HepG2 (cell line): ENCODE measurements at regions not wholly inside any gene's neighbourhood (a gene's known extent, or its start where the extent isn't known, plus 50 kb on each side); places are given as distances from the start of the nearest gene placed in this dataset.

Experiments
- ATAC-seq: fragments of 200-7000 bp; cut with Tn5 transposase; 3 replicates; pipeline ENCODE4 v1.9.1; 2020; ENCODE audit warnings: mild to moderate bottlenecking, moderate library complexity
- BruUV-seq: library from RNA; stranded (reverse); fragments of 400-500 nt; replicated peaks from 2 replicates; lab custom pipeline; 2021; lab: Mats Ljungman, UMichigan
- CTCF ChIA-PET: fragments of 300-600 bp; formaldehyde crosslinking; extraction: SDS; loops from one replicate; lab custom pipeline; 2021; ENCODE audit warnings: low total read pairs, inconsistent platforms, low intra/inter-chr PET ratio; lab: Yijun Ruan, JAX
- POLR2A ChIA-PET: fragments of 350-600 bp; sonication (Branson Sonifier 250); formaldehyde crosslinking; loops from one replicate; lab custom pipeline; 2020; ENCODE audit warnings: antibody characterized with exemption, inconsistent platforms; lab: Yijun Ruan, JAX
- DNase-seq: peaks from one replicate; pipeline ENCODE4 v3.0.0-alpha.2; 2015; ENCODE audit warnings: low spot score
- FAIRE-seq: peaks from 3 replicates; lab custom pipeline; 2011; peaks lifted over from hg19 to GRCh38; lab: Jason Lieb, UNC
- H2AFZ ChIP-seq: one replicate; pipeline ENCODE4 v1.6.1; 2011; ENCODE audit warnings: low read length, inconsistent platforms
- H3K27ac ChIP-seq: fragments of 300-600 bp; 3 replicates; pipeline ENCODE4 v1.8.0; 2011; ENCODE audit warnings: mixed run types, mild to moderate bottlenecking, mixed read lengths, low read length, inconsistent platforms; ENCODE audit not compliant: insufficient read depth; ENCODE audit errors: extremely low read length
- H3K27me3 ChIP-seq, 2 experiments: fragments of 200-600 bp in 1 of 2; 2 replicates in 1 of 2; 3 replicates in 1 of 2; pipeline versions ENCODE4 v1.6.0 to v1.8.0; 2011; ENCODE audit warnings: low read length in 2 of 2, mild to moderate bottlenecking in 2 of 2, moderate library complexity in 2 of 2, inconsistent platforms in 1 of 2; ENCODE audit not compliant: insufficient read depth in 2 of 2, control insufficient read depth in 1 of 2
- H3K36me3 ChIP-seq, 2 experiments: fragments of 200-600 bp in 1 of 2; replicated peaks in 1 of 2; 2 replicates in 1 of 2; 3 replicates in 1 of 2; pipeline versions ENCODE4 v1.5.1 to v1.8.0; 2011; ENCODE audit warnings: low read length in 2 of 2, inconsistent platforms in 1 of 2; ENCODE audit not compliant: insufficient read depth in 2 of 2, control insufficient read depth in 1 of 2
- H3K4me1 ChIP-seq: 2 replicates; pipeline ENCODE4 v1.5.1; 2012; ENCODE audit warnings: low read length, inconsistent platforms; ENCODE audit not compliant: insufficient read depth
- H3K4me2 ChIP-seq: 2 replicates; pipeline ENCODE4 v1.6.0; 2011; ENCODE audit warnings: low read depth, low read length, inconsistent platforms
- H3K4me3 ChIP-seq, 3 experiments: fragments of 200-600 bp in 1 of 3; sonication (generic), shearing (Covaris generic) in 1 of 3; replicated peaks in 1 of 3; 2 replicates each; pipeline ENCODE4 v1.5.1; 2011 to 2016; ENCODE audit warnings: low read length in 3 of 3, inconsistent platforms in 2 of 3, low read depth in 2 of 3, mild to moderate bottlenecking in 2 of 3, control low read depth in 1 of 3, mixed read lengths in 1 of 3; ENCODE audit not compliant: insufficient read depth in 1 of 3
- H3K79me2 ChIP-seq: one replicate; pipeline ENCODE4 v1.6.1; 2011; ENCODE audit warnings: low read length, inconsistent platforms; ENCODE audit not compliant: insufficient read depth
- H3K9ac ChIP-seq: 2 replicates; pipeline ENCODE4 v1.6.0; 2011; ENCODE audit warnings: mild to moderate bottlenecking, low read depth, low read length, inconsistent platforms; ENCODE audit not compliant: insufficient read depth
- H3K9me3 ChIP-seq: 2 replicates; pipeline ENCODE4 v1.5.1; 2012; ENCODE audit warnings: mild to moderate bottlenecking, low read length
- H4K20me1 ChIP-seq: 2 replicates; pipeline ENCODE4 v1.6.0; 2011; ENCODE audit warnings: inconsistent platforms, mild to moderate bottlenecking, low read length, moderate library complexity; ENCODE audit not compliant: insufficient read depth
- ADNP ChIP-seq: sonication (generic); formaldehyde crosslinking; IDR thresholded peaks from 2 replicates; pipeline ENCODE4 v1.4.0; 2020; ENCODE audit warnings: missing genetic modification reagents
- CCAR2 ChIP-seq: fragments of 200-400 bp; formaldehyde crosslinking; optimal IDR thresholded peaks from 2 replicates; pipeline ENCODE3; 2018; ENCODE audit warnings: low read depth, mild to moderate bottlenecking, low read length, moderate library complexity
- FOXP1 ChIP-seq, 2 experiments: fragments of 450-650 bp in 1 of 2; IDR thresholded peaks; 2 replicates each; pipeline ENCODE4 v1.6.1; 2017 to 2018; ENCODE audit warnings: antibody characterized with exemption in 1 of 2
- HHEX ChIP-seq: IDR thresholded peaks from 2 replicates; pipeline ENCODE4 v1.6.1; 2016; ENCODE audit warnings: control low read depth
- IKZF4 ChIP-seq: sonication (generic); formaldehyde crosslinking; IDR thresholded peaks from 2 replicates; pipeline ENCODE4 v1.5.1; 2020; ENCODE audit warnings: borderline replicate concordance, mild to moderate bottlenecking, low read depth, missing genetic modification reagents; ENCODE audit errors: not compliant biosample characterization
- NCOA5 ChIP-seq: sonication (generic); formaldehyde crosslinking; IDR thresholded peaks from 2 replicates; pipeline ENCODE4 v1.4.0; 2020; ENCODE audit warnings: missing genetic modification reagents
- SRSF9 ChIP-seq: fragments of 200-400 bp; formaldehyde crosslinking; IDR thresholded peaks from 2 replicates; pipeline ENCODE4 v1.6.1; 2018; ENCODE audit warnings: borderline replicate concordance, mild to moderate bottlenecking, low read depth, low read length; ENCODE audit not compliant: insufficient read depth, poor library complexity, severe bottlenecking
- ZNF572 ChIP-seq: sonication (generic); formaldehyde crosslinking; IDR thresholded peaks from 2 replicates; pipeline ENCODE4 v1.5.1; 2020; ENCODE audit warnings: mild to moderate bottlenecking, missing genetic modification reagents
- ZNF878 ChIP-seq: sonication (generic); formaldehyde crosslinking; IDR thresholded peaks from 2 replicates; pipeline ENCODE4 v1.8.1; 2023; ENCODE audit warnings: mild to moderate bottlenecking, missing genetic modification reagents, moderate library complexity
- ZSCAN25 ChIP-seq: sonication (generic); formaldehyde crosslinking; IDR thresholded peaks from 2 replicates; pipeline ENCODE4 v1.8.0; 2022; ENCODE audit warnings: mild to moderate bottlenecking, missing genetic modification reagents
- WGBS: methylation state at CpG from one replicate; pipeline ENCODE4 v1.1.6; 2017; ENCODE audit warnings: low lambda C conversion rate; 5-methylcytosine and 5-hydroxymethylcytosine counted together
- in situ Hi-C: cut with HindIII; loops from 2 replicates; pipeline ENCODE4 v1.10.0; 2017; ENCODE audit warnings: low pct_unique_long_range_greater_than_20kb; ENCODE audit not compliant: extremely low pct_ligation_motif_present
- intact Hi-C: fragments of 100-400 bp; cut with micrococcal nuclease; formaldehyde crosslinking; loops from one replicate; pipeline ENCODE4 v1.10.0; 2022; ENCODE audit not compliant: unreplicated experiment
- TF ChIP-seq, protein P1 (sequence below): sonication (generic); formaldehyde crosslinking; IDR thresholded peaks from 2 replicates; pipeline ENCODE4 v1.4.0; 2020; ENCODE audit warnings: low read depth, mild to moderate bottlenecking, missing genetic modification reagents
- TF ChIP-seq, protein P2 (sequence below), 2 experiments: sonication (generic) in 1 of 2; formaldehyde crosslinking in 1 of 2; IDR thresholded peaks; 2 replicates each; pipeline versions ENCODE4 v1.6.1 to v1.9.0; 2014 to 2022; ENCODE audit warnings: antibody characterized with exemption in 1 of 2, borderline replicate concordance in 1 of 2, inconsistent platforms in 1 of 2, low read depth in 1 of 2, missing genetic modification reagents in 1 of 2
- TF ChIP-seq, protein P3 (sequence below): sonication (generic); formaldehyde crosslinking; IDR thresholded peaks from 2 replicates; pipeline ENCODE4 v1.5.0; 2020; ENCODE audit warnings: missing genetic modification reagents, mild to moderate bottlenecking, borderline replicate concordance
- TF ChIP-seq, protein P4 (sequence below), 2 experiments: fragments of 450-650 bp in 1 of 2; sonication (generic) in 1 of 2; formaldehyde crosslinking; IDR thresholded peaks; 2 replicates each; pipeline versions ENCODE4 v1.5.0 to v1.8.0; 2020 to 2022; ENCODE audit warnings: mild to moderate bottlenecking in 1 of 2, missing genetic modification reagents in 1 of 2

DNA sequence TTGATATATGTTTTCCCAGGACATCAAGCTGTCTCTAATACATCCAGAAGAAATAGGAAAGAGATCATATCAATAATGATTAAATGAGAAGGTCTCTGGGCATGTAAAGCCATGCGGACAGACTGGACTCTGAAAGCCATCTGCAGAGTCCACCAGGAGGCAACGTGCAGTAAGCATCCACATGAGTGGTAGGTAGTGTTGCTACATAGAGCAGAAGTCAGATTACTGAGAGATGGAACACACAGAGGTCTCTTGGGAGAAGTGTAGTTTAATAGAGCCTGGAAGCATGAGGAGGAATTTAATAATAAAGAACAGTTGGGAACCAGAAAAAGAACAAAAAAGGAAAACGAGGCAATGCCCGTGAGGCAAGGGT is 758.1 kb upstream of the DDX18 start:
- H3K36me3 ChIP-seq: no peaks in the 10 kb centered on the region
- in situ Hi-C loops: no loop called here
- no TSS peak for BruUV-seq
- H3K27ac ChIP-seq: no peak overlapping the region
- FAIRE-seq (no peak), ATAC-seq (no peak), DNase-seq (no peak)
- no peaks in the 10 kb centered on the region for H3K27me3 ChIP-seq
- H4K20me1 ChIP-seq: no peaks in the 10 kb centered on the region
- H3K4me2 ChIP-seq: no peak overlapping the region
- H2AFZ ChIP-seq: no peak overlapping the region
- no peaks in the 10 kb centered on the region for H3K4me1 ChIP-seq
- peaks cover 76% of the 10 kb centered on the region for H3K9me3 ChIP-seq
- CTCF ChIA-PET: no interaction called here
- no peaks in the 10 kb centered on the region for H3K79me2 ChIP-seq
- intact Hi-C loops: no loop called here
- POLR2A ChIA-PET: no interaction called here
- no peak overlapping the region for H3K9ac ChIP-seq
- no peak overlapping the region for H3K4me3 ChIP-seq
- 18% methylated on average over 4 of the region's 4 CpGs for WGBS
- no peak for TF ChIP-seq FOXP1 (IDR thresholded peaks at IDR 0.05)
- no peak for TF ChIP-seq FOXP1 (CRISPR knock-in tag; IDR thresholded peaks at IDR 0.05)
- no peak for TF ChIP-seq ZNF878
- TF ChIP-seq, protein P1, sequence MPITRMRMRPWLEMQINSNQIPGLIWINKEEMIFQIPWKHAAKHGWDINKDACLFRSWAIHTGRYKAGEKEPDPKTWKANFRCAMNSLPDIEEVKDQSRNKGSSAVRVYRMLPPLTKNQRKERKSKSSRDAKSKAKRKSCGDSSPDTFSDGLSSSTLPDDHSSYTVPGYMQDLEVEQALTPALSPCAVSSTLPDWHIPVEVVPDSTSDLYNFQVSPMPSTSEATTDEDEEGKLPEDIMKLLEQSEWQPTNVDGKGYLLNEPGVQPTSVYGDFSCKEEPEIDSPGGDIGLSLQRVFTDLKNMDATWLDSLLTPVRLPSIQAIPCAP (CRISPR knock-in tag): no peak
- no peak for TF ChIP-seq CCAR2
- TF ChIP-seq, protein P2, sequence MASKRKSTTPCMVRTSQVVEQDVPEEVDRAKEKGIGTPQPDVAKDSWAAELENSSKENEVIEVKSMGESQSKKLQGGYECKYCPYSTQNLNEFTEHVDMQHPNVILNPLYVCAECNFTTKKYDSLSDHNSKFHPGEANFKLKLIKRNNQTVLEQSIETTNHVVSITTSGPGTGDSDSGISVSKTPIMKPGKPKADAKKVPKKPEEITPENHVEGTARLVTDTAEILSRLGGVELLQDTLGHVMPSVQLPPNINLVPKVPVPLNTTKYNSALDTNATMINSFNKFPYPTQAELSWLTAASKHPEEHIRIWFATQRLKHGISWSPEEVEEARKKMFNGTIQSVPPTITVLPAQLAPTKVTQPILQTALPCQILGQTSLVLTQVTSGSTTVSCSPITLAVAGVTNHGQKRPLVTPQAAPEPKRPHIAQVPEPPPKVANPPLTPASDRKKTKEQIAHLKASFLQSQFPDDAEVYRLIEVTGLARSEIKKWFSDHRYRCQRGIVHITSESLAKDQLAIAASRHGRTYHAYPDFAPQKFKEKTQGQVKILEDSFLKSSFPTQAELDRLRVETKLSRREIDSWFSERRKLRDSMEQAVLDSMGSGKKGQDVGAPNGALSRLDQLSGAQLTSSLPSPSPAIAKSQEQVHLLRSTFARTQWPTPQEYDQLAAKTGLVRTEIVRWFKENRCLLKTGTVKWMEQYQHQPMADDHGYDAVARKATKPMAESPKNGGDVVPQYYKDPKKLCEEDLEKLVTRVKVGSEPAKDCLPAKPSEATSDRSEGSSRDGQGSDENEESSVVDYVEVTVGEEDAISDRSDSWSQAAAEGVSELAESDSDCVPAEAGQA (IDR thresholded peaks at IDR 0.05; ENCODE audit: low read depth): no peak
- TF ChIP-seq, protein P2 (CRISPR knock-in tag; IDR thresholded peaks at IDR 0.05; ENCODE audit: borderline replicate concordance): no peak
- no peak for TF ChIP-seq HHEX (CRISPR knock-in tag)
- TF ChIP-seq, protein P3, sequence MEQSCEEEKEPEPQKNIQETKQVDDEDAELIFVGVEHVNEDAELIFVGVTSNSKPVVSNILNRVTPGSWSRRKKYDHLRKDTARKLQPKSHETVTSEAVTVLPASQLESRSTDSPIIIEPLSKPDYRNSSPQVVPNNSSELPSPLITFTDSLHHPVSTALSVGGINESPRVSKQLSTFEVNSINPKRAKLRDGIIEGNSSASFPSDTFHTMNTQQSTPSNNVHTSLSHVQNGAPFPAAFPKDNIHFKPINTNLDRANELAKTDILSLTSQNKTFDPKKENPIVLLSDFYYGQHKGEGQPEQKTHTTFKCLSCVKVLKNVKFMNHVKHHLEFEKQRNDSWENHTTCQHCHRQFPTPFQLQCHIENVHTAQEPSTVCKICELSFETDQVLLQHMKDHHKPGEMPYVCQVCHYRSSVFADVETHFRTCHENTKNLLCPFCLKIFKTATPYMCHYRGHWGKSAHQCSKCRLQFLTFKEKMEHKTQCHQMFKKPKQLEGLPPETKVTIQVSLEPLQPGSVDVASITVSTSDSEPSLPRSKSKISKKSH (CRISPR knock-in tag): no peak
- TF ChIP-seq SRSF9: no peak
- TF ChIP-seq ZNF572 (CRISPR knock-in tag): no peak
- no peak for TF ChIP-seq ADNP (CRISPR knock-in tag)
- no peak for TF ChIP-seq IKZF4
- TF ChIP-seq, protein P4, sequence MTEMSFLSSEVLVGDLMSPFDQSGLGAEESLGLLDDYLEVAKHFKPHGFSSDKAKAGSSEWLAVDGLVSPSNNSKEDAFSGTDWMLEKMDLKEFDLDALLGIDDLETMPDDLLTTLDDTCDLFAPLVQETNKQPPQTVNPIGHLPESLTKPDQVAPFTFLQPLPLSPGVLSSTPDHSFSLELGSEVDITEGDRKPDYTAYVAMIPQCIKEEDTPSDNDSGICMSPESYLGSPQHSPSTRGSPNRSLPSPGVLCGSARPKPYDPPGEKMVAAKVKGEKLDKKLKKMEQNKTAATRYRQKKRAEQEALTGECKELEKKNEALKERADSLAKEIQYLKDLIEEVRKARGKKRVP (CRISPR knock-in tag; IDR thresholded peaks at IDR 0.05): no peak
- TF ChIP-seq ZSCAN25 (CRISPR knock-in tag): no peak
- no peak for TF ChIP-seq NCOA5
